ENCODE measurements at regions not wholly inside any gene's neighbourhood (a gene's known extent, or its start where the extent isn't known, plus 50 kb on each side); places are given as distances from the start of the nearest gene placed in this dataset.

GRCh38 chr6:44010411-44011349 lies 116.6 kb downstream of the MRPL14 start:
- peak; percentile 91 for DNase-seq

GRCh38 chr6:44009425-44010321 lies 117.6 kb downstream of the MRPL14 start:
- DNase-seq, result no peak

GRCh38 chr6:44008821-44009370 lies 118.4 kb downstream of the MRPL14 start:
- no peak for DNase-seq

- DNase-seq, result peak; percentile 22
Measured at GRCh38 chr6:44007818-44008621, 119.2 kb downstream of the MRPL14 start.

GRCh38 chr6:44006872-44007303 lies 120.4 kb downstream of the MRPL14 start:
- DNase-seq, result no peak

GRCh38 chr6:44006123-44006871 lies 121.0 kb downstream of the MRPL14 start:
- no peak for DNase-seq

- no peak for DNase-seq
Measured at GRCh38 chr6:44005507-44005903, 121.7 kb downstream of the MRPL14 start.

- DNase-seq, result peak; percentile 67
Measured at GRCh38 chr6:44004625-44005506, 122.4 kb downstream of the MRPL14 start.

- DNase-seq, result no peak
Measured at GRCh38 chr6:44004136-44004535, 123.1 kb downstream of the MRPL14 start.

- DNase-seq, result no peak
Measured at GRCh38 chr6:44003345-44004061, 123.7 kb downstream of the MRPL14 start.

GRCh38 chr6:44002593-44003344 lies 124.5 kb downstream of the MRPL14 start:
- peak; percentile 40 for DNase-seq

- DNase-seq, result no peak
Measured at GRCh38 chr6:44002067-44002592, 125.1 kb downstream of the MRPL14 start.

GRCh38 chr6:44001318-44002066 lies 125.8 kb downstream of the MRPL14 start:
- DNase-seq, result peak; percentile 28

GRCh38 chr6:44000164-44000842 lies 126.9 kb downstream of the MRPL14 start:
- DNase-seq, result peak; percentile 66

GRCh38 chr6:43999628-44000027 lies 127.6 kb downstream of the MRPL14 start:
- DNase-seq, result no peak

GRCh38 chr6:43998592-43999243 lies 128.5 kb downstream of the MRPL14 start:
- DNase-seq, result peak; percentile 54

Data from MV-4-11 (cell line).